GM18858 (cell line): ENCODE measurements at regions not wholly inside any gene's neighbourhood (a gene's known extent, or its start where the extent isn't known, plus 50 kb on each side); places are given as distances from the start of the nearest gene placed in this dataset.

Experiments
- ATAC-seq: cut with Tn5 transposase; IDR thresholded peaks from one replicate; pipeline ENCODE4 v1.9.1; 2021; ENCODE audit not compliant: unreplicated experiment

GRCh38 chr14:85296456-85297210 is 233.3 kb upstream of the FLRT2 start:
- ATAC-seq: no peak

- ATAC-seq: no peak
These were observed 229.8 kb upstream of the FLRT2 start for GRCh38 chr14:85300107-85300506.

- no peak for ATAC-seq
These were observed 228.4 kb upstream of the FLRT2 start for GRCh38 chr14:85301506-85301905.

GRCh38 chr14:85306024-85306423 is 223.9 kb upstream of the FLRT2 start:
- ATAC-seq: no peak

GRCh38 chr14:85308531-85309300 is 221.2 kb upstream of the FLRT2 start:
- ATAC-seq: no peak

- ATAC-seq: no peak
These were observed 219.3 kb upstream of the FLRT2 start for GRCh38 chr14:85310491-85311272.

GRCh38 chr14:85313560-85314207 is 216.3 kb upstream of the FLRT2 start:
- ATAC-seq: no peak

- no peak for ATAC-seq
These were observed 214.7 kb upstream of the FLRT2 start for GRCh38 chr14:85315290-85315689.

- ATAC-seq: no peak
These were observed 214.1 kb upstream of the FLRT2 start for GRCh38 chr14:85315733-85316290.

GRCh38 chr14:85316701-85317410 is 213.1 kb upstream of the FLRT2 start:
- no peak for ATAC-seq

- ATAC-seq: no peak
These were observed 212.4 kb upstream of the FLRT2 start for GRCh38 chr14:85317491-85318021.

- ATAC-seq: no peak
These were observed 210.8 kb upstream of the FLRT2 start for GRCh38 chr14:85319101-85319500.

GRCh38 chr14:85319998-85320630 is 209.8 kb upstream of the FLRT2 start:
- ATAC-seq: no peak

- no peak for ATAC-seq
These were observed 204.6 kb upstream of the FLRT2 start for GRCh38 chr14:85325134-85326017.

- no peak for ATAC-seq
These were observed 197.5 kb upstream of the FLRT2 start for GRCh38 chr14:85332401-85332800.

- no peak for ATAC-seq
These were observed 196.6 kb upstream of the FLRT2 start for GRCh38 chr14:85333313-85333712.

- no peak for ATAC-seq
These were observed 196.1 kb upstream of the FLRT2 start for GRCh38 chr14:85333841-85334240.

- ATAC-seq: no peak
These were observed 195.6 kb upstream of the FLRT2 start for GRCh38 chr14:85334316-85334715.
